NCI-H1417 (cell line): ENCODE measurements at regions not wholly inside any gene's neighbourhood (a gene's known extent, or its start where the extent isn't known, plus 50 kb on each side); places are given as distances from the start of the nearest gene placed in this dataset.
"Not testable (repeated sequence)": the region's sequence is repeated elsewhere in the genome, so short reads cannot be mapped to it uniquely, and the experiment has no call there.

Experiments
- DNase-seq, 3 experiments: peaks; one replicate each; lab custom pipeline; 2025; lab: John Stamatoyannopoulos, UW

DNA sequence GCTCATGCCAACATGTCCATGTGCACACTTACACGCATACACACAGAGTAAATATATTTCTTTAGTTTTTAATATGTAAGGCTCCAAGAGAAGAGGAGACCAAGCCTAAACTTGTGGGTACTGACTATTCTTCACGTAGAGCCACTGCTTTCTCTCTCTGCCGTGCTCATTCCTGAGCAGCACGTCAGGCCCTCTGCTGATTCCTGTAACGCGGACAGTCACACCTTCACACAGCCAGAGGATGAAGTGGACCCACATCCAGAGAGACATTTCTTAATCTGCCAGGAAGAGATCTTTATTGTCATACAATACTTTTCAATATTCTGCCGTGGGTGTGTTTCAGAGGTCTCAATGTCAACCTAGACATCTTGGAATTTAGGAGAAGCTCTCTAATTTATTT is 560.7 kb downstream of the STK39 start:
- no peak for DNase-seq

DNA sequence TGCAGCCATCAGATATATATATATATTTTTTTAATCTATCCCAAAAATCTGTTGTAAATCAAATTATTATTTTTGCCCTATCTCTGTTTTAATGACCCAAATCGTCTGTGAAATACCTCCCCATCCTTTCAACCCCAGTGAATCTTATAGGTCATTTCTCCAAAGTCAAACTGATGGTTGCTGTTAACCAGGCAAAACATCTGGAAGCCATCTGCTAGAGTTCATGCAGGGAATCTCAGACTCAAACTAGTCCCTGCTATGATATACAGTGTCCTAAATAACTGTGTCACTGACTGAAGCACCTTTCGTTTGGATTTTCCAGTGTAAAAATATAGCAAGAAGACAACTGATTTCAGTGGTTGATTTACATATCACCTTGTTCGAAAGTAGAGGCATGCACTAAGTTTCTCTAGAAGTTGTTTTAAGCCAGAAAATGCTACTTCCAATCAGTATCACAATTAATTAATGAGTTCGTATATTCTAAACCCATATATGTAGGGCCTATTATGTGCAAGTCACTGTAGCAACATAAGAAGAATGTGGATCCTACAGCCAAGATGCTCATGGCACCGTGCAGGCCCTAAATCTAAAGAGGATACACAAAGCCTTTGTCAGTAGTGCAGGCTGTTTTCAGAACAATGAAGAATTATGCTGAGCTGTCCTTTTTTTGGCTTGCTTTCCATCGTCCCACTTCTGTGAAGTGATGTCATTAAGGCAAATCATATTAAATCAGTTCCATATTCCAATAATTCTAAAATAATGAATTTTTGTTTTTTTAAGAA is 566.0 kb downstream of the STK39 start:
- no peak for DNase-seq

DNA sequence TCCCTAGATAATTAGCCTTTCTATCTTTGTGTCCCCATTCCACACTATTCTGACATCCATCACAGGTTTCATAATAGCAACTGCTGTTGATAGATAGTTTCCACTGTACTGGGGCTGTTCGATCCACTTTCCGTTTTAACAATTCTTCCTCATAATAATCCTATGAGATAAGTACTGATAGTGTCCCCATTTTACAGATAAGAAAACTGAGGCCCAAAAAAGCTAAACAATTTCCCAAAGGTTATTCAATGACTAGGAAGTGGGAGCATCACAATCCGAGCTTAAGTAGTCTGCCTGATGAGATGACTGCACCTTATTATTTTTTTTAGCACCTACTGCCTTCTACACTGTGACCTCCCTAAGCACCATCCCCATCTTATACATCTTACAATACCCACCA is 569.2 kb downstream of the STK39 start:
- DNase-seq: no peak

DNA sequence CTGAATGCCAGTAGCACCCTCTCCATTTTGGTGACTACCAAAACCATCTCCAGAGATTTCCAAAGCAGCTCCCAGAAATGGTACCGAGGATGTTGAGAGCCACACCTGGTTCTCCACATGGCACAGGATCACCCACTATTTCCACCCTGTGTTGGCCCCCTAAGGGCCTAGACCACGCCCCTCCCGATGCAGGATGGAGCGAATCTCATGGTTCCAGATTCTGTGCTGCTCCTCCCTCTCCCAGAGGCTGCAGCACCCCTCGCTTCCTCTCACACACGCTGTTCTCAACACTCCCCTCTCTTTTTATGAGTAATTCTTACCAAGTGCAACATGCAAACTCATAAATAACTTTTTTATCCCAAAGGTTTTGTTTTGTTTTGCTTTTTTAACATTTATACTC is 571.5 kb downstream of the STK39 start:
- no peak for DNase-seq

DNA sequence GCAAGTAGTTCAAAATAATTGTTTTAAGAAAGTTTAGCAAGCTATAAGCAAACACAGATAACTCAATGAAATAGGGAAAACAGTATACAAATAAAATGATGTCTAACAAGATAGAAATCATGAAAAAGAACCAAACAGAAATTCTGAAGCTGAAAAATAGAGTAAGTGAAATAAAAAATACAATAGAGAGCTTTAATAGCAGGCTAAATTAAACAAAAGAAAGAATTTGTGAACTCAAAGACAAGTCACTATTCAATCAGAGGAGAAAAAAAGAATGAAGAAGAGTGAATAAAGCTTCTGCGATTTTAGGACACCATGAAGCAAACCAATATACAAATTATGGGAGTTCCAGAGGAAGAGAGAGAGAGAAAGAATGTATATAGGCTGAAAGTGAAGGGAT is 576.8 kb downstream of the STK39 start:
- no peak for DNase-seq

DNA sequence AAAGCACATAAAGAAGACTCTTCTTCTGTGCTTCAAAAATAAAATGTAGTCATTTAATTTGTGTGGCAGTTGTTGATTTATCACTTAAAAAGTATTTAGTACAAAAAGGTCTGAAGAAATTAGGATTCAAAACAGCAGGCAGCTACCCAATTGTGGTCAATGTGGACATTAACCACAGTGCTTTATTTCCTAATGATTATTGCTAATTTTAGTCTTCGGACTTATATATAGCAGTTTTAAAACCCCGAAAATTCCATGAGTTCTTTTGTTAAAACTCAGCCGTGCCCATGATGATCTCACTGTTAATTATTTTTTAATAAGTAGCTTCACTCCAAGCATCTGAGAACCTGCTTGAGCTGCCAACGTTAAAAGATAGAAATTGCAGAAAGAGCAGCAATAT is 594.3 kb downstream of the STK39 start:
- no peak for DNase-seq

DNA sequence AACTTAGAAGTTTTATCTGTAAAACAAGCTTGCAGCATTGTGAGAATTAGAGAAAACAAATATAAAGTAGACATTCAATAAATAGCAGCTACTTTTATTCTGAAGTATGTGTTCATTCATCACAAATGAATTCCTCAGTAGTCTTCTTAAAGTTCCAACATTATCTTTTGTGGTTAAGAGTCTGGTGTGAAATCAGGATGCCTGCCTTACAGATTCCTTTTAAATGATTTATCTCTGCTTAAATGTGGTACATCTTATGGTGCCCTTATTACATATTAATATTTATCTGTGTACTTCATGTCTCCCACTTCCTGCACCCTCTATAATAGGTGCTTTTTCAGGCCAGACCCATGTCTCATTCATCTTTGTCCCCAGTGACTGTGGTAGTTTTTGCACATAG is 595.0 kb downstream of the STK39 start:
- DNase-seq: no peak

DNA sequence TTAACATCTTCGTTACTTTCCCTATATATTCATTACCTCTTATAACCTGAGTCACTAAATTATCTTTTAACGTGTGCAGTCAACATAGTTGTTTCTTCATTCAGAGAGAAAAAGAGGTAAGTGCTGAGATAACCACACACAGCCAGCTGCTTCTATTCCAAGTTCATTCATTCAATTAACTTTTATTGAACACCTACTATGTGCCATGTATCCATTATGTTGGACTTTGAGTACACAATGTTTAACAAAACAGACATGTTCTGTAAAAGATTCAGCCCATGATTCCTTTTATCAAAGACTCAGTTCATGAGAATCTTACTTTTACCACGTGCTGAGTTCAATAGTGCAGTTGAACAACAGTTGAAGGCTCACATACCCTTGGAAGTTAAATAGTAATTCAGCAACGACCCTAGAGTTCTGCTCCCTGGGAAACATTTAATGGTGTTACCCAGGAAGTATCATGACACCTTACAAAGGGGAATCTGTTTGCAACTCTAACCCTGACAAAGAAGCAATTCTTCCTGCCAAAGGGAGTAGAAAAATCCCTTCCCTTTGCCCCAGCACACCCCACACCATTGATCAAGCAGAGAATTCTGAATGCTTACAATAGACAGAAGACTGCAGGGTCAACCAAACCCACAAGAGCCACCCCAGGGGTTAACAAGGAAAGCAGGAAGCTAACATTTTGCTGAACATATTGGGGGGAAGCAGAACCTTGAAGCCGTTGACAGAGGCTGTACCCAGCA is 595.8 kb downstream of the STK39 start:
- DNase-seq: no peak

DNA sequence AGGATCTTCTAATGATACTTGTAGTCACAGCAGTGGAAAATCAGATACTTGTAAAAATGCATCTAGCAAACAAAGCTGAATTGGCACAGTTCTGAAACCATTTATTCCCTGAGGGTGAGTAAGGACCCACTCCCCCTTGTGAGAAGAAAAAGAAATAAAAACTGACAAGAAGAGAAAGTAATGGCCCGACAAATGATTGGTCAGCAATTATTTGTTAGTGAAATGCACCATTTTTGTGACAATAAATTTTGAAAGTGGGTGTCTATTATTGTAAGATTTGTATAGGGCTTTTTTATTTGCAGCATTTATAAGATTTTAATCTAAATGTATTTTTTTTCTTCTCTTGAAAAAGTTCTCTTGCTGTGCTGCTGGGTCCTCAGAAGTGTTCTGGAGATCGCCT is 600.8 kb downstream of the STK39 start:
- no peak for DNase-seq

DNA sequence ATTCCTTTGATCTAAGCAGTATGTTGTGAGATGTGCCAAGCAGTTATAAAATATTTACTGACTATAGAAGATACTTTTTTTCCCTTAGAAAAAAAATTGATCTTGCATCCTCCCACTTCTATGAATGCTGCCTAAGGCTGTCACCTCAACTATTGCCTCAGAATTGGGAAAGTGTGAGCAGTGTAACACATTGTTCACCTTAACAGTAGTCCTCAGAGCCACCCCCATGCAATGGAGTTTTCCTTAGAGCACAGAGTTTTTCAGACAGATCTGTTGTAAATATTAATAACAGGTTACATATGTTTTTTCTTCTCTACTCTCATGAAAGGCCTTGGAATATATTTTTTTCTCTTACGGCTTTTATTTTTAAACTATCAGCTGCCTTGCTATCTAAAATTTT is 607.3 kb downstream of the STK39 start:
- no peak for DNase-seq

DNA sequence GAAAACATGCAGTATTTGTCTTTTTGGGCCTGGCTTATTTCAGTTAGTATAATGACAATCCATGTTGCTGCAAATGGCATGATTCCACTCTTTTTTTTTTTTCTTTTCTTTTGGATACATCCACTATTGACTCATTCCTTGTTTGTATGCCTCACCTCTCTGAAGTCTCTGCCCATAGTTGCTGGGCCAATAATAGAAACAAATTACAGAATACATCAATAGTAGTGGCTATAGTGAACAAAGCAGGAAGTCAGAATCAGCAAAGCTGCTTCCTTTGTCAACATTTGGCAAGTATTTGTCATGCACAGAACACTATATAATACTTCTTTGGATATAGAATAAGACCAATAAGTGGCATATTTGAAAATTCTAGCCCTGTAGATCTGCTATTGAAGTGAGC is 609.7 kb downstream of the STK39 start:
- no peak for DNase-seq

DNA sequence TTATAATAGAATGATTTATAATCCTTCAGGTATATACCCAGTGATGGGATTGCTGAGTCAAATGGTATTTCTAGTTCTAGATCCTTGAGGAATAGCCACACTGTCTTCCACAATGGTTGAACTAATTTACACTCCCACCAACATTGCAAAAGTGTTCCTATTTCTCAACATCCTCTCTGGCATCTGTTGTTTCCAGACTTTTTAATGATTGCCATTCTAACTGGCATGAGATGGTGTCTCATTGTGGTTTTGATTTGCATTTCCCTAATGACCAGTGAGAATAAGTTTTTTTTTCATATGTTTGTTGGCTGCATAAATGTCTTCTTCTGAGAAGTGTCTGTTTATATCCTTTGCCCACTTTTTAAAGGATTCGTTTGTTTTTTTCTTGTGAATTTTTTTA is 615.1 kb downstream of the STK39 start:
- not testable (repeated sequence) for DNase-seq

DNA sequence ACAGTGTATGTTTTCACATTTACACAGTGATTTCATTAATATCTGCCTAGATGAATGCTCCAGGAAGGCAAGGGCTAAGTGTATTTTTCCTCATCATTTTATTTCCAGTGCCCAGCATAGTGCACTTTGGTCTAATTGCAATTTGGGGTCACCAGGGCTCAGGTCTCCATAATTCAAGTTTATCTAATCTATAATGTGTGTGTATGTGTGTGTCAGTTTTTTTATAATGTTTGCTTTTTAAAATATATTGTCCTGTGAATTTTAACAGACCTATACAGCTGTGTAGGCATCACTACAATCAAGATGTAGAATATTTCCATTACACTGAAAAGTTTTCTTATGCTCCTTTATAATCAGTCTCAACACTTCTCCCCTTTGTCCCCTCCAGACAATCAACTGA is 620.4 kb downstream of the STK39 start:
- no peak for DNase-seq

DNA sequence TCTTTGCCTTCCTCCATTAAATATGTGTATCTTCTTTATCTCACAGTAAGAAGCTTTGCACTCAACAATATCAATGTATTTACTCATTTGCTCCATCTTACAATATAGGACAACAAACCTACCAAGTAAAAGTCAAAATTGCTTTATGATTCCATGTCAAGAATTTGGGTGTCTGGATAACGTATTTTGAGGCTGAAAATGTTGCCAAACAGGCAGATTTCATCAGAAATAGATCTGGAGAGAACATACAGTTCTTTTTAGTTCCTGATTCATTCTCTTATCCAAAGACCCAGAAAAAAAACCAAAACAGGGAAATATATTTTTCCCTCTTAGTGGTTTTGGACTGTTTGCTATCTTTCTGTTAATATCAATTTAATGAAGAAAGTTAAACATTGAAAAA is 621.1 kb downstream of the STK39 start:
- DNase-seq: no peak

DNA sequence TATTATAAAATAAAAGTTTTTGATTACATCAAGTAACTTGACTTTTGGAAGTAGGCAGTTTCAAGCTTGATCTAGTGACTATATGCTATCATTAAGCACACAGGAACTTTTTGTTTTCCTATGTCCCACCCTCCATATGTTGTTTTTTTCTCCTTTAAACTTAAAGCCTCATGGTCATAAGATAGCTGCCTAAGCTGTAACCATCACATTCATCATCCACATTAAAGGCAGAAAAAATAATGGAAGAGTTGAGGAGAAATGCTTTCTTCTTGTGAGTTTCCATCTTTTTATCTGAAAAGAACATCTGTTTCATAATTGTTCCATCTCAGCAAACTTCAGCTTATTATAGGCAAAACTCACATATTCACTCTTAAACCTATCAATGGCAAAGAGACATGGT is 630.4 kb downstream of the STK39 start:
- no peak for DNase-seq

DNA sequence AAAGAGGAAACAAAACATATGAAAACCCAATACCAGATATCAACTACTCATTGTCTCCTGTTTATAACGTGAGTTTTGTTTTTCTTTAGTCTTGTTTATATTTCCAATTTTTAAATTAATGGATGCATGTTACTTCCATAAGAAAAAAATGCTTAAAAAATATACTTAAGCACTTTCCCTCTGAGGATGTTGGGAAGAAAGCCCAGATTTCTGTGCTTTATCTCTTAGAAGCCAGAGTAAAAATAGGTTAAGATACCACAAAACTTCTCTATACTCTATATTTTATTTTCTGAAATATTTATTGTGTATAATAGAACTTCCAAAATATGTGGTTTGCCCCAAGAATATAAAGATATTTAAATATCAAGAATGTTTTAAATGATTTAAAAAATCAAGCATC is 633.9 kb downstream of the STK39 start:
- no peak for DNase-seq

DNA sequence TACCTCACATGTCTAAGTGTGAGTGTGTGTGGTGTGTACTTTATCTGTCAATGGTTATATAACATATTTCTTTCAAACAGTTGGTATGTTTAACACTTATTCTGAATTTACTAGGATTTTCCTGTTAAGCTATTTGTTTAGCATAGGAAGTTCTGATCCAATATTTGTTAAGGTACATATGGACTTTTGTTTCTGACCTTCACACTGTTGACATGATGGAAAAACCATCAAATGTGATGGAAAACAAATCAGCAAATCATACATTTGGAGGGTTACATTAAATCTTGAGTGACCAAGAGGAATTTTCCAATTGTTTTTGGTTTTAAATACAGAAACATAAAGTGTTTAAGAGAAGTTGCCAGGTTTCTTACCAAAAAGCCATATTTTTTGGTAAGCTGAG is 638.9 kb downstream of the STK39 start:
- no peak for DNase-seq

DNA sequence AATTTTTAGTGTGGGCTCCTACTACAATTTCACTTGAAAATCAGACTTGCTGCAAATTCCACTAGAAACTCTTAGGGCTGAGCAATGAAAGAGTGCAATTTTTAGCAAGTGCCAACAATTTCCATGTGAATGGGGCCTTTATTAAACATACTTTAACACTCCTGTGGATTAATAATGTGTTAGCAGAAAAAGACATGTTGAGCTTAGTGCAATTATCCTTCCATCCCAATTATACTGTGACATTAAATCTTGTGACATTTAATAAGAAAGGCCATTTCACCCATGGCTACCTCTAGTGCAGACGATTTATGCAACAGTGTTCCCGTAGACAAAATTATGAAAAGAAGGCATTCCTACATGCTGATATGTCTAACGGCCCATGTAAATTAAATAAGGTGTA is 639.7 kb downstream of the STK39 start:
- peak in 1 of 3 experiments; percentile 0 for DNase-seq

DNA sequence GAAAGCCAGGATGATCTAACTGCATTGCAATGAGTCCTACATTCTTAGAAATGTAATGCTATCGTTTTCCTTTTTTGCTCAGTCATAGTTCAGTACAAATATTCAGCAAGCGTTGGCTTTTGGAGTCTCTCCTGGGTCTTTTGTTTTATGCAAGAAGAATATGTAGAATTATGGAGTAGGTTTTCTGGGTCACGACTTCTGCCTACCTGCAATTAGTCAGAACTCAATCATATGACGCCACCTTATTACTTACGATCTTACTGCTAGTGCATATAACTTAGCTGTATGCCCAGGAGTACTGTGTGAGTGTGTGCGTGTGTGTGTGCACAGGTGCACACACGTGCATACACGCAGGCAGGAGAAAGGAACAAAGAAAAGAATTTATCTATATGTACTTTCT is 640.2 kb downstream of the STK39 start:
- no peak for DNase-seq

DNA sequence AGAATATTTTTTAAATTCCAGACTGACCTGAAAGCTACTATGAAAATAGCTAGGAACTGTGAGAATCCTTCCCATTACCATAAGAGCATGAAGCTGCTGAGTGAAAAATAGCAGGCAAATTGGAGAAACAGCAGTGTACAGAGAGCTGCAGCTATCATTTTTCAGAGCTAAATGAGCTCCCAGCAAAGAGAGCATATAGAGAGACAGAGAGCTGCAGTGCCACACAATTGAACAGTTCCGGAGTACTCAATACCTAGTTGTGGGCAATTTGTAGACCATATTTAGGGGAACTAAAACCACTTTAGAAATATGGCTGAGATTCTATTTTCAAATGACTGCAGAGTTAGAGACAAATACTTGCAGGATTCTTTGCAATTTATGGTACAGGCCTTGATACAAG is 645.3 kb downstream of the STK39 start:
- DNase-seq: no peak

DNA sequence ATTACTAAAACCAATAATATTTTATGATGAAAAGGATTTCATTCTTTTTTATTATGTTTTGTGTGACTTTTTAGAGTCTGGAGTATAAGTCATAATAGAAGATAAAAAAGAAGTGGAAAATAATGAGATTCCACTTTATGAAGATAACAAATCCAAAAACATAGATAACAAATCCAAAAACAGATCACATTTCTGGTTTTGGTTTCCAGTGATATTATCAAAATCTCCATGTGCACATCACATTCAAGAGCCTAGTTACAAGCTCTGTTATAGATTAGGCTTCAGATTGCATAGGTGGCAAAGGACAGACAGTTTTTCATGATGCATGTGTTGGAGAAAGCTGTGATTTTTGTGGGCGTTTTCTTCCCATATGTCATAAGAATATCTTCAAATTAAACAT is 648.2 kb downstream of the STK39 start:
- DNase-seq: no peak

DNA sequence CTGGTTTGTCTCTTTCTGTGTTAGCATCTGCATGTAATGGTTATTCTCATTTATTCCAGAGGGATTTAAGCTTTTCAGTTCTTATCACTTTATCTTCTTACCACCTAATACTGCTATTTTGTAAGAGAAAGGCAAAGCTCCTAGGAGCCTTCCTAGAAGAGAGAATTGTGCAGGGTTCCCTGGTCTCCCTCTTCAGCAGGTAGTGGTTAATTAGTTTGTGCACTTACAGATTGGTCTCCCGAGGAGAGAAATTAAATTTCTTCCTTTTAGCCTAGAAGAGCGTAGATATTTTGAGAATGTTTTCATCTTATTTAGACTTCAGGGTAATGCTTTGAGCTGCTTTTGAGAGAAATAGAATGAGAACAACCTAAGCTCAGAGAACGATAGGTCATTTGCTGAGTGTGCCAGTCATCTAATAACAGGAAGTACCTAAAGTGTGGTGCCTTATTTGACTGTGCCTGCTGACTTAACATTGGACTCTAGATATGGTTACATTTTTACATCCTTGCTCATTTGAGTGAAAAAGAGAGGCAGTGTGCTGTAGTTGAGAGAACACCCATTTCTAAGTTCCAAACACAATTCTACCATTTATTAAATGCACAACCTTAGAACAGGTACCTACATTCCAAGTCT is 651.4 kb downstream of the STK39 start:
- DNase-seq: no peak

DNA sequence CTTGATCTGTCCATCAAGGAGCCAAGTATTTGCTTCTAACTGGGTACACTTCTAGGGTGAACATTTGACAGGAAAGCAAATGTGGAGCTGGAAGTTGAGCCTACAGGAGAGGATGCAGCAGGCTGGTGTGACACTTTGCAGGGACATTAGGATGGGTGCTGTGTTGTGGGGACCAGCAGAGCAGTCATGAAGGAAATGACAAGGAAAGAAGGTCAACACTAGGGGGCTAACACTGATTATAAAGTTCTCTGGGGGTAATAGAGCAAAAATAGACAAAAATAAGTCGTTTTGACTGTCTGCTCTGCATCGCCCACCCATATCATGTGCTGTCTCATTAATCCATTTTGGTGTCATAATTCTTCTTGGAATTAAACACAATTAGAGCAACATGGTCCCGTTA is 652.4 kb downstream of the STK39 start:
- DNase-seq: no peak
